ENCODE measurements at regions not wholly inside any gene's neighbourhood (a gene's known extent, or its start where the extent isn't known, plus 50 kb on each side); places are given as distances from the start of the nearest gene placed in this dataset.

DNA sequence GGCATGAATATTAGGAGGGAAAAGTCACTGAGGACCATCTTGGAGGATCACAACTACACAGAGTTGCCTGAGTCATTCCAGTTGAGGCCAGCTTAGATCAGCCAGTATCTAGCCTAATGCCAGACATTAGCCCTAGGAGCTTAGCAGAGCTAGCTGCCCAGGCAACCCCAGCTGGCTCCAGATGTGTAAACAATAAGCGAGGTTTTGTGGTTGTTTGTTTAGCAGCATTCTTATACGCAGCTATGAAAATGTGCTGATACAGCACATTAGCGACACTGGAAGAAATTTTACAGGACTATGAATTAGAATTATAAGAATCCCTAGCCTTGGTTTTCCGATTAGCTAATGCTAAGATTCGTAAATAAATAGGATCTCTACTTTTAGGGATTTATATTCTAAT is 59.3 kb downstream of the BTBD3 start:
- no peak for DNase-seq
- Mint-ChIP-seq H3K4me3 (no peak overlapping the region), H3K27me3 (no peaks in the 10 kb centered on the region), H3K27ac (no peak overlapping the region), H3K4me1 (no peaks in the 10 kb centered on the region), H3K36me3 (ENCODE audit: low read depth) (no peaks in the 10 kb centered on the region)
- no peak for ATAC-seq
- no peaks in the 10 kb centered on the region for H3K9me3 ChIP-seq (ENCODE audit: control insufficient read depth, low read length, poor library complexity, severe bottlenecking)

DNA sequence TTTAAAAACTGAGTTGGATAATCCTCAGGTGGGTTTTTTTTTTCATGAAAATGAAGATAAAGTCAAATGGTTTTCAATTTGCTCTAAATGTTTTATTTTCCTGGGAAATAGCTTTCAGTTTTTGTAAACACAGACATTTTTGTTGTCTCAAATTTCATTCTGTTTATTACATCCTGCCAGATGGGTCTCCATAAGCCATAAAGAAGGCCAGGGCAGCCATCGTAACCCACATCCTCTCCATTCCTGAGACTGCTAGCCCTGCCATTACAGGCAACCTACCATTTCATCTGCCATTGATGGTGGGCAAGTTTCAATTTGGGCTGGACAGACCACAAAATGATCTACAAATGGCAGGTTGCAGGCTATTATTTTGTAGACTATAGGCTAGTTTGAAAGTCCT is 60.8 kb downstream of the BTBD3 start:
- H3K27me3 Mint-ChIP-seq: no peaks in the 10 kb centered on the region
- H3K36me3 Mint-ChIP-seq (ENCODE audit: low read depth): no peaks in the 10 kb centered on the region
- DNase-seq (no peak), ATAC-seq (no peak)
- no peaks in the 10 kb centered on the region for H3K9me3 ChIP-seq (ENCODE audit: control insufficient read depth, low read length, poor library complexity, severe bottlenecking)
- no peak overlapping the region for H3K27ac Mint-ChIP-seq
- no peaks in the 10 kb centered on the region for H3K4me1 Mint-ChIP-seq
- no peak overlapping the region for H3K4me3 Mint-ChIP-seq

GRCh38 chr20:11979306-11979990 is 61.8 kb downstream of the BTBD3 start:
- Mint-ChIP-seq H3K4me1 (no peaks in the 10 kb centered on the region), H3K27ac (no peak overlapping the region), H3K4me3 (no peak overlapping the region), H3K27me3 (no peaks in the 10 kb centered on the region), H3K36me3 (ENCODE audit: low read depth) (no peaks in the 10 kb centered on the region)
- no peaks in the 10 kb centered on the region for H3K9me3 ChIP-seq (ENCODE audit: control insufficient read depth, low read length, poor library complexity, severe bottlenecking)
- DNase-seq: no peak
- ATAC-seq: no peak

DNA sequence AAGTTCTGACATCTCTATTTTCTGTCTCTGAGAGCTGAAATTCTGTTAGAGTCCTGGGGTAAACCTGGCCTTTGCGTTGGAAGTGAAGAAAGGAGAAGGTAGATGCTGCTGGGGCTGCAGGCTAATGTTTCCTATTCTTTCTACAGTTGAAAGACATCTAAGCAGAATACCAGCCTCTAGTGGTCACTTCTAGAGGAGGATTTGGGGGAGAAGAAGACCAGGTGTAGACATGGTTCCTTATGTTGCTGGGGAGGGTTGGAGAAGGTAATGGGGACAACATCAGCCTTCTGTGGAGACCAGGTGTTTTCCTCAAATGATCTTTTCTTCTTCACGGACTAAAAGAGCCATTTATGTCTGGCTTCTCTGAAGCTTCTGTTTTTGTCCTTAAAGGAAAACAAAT is 62.6 kb downstream of the BTBD3 start:
- H3K36me3 Mint-ChIP-seq (ENCODE audit: low read depth): no peaks in the 10 kb centered on the region
- no peak overlapping the region for H3K4me3 Mint-ChIP-seq
- DNase-seq (no peak), ATAC-seq (no peak)
- no peaks in the 10 kb centered on the region for H3K9me3 ChIP-seq (ENCODE audit: control insufficient read depth, low read length, poor library complexity, severe bottlenecking)
- H3K4me1 Mint-ChIP-seq: no peaks in the 10 kb centered on the region
- H3K27ac Mint-ChIP-seq: no peak overlapping the region
- no peaks in the 10 kb centered on the region for H3K27me3 Mint-ChIP-seq

DNA sequence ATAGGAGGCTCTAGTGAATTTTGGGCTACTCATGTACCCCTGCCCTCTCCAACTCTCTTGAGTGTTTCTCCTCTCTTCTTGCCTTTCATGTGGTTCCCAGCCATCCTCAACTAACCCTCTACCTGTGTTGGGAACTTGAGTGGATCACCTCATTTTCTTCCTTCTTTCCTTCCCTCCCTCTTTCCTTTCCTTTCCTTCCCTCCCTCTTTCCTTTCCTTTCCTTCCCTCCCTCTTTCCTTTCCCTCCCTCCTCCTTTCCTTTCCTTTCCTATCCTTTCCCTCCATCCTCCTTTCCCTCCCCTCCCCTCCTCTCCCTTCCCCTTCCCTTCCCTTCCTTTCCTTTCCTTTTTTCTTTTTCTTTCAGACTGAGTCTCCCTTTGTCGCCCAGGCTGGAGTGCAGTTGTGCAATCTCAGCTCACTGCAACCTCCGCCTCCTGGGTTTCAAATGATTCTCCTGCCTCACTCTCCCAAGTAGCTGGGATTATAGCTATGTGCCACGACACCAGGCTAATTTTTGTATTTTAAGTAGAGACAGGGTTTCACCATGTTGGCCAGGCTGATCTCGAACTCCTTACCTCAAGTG is 63.8 kb downstream of the BTBD3 start:
- ATAC-seq (no peak), DNase-seq (no peak)
- Mint-ChIP-seq H3K4me1 (no peaks in the 10 kb centered on the region), H3K4me3 (no peak overlapping the region), H3K27me3 (no peaks in the 10 kb centered on the region), H3K36me3 (ENCODE audit: low read depth) (no peaks in the 10 kb centered on the region), H3K27ac (no peak overlapping the region)
- no peaks in the 10 kb centered on the region for H3K9me3 ChIP-seq (ENCODE audit: control insufficient read depth, low read length, poor library complexity, severe bottlenecking)

DNA sequence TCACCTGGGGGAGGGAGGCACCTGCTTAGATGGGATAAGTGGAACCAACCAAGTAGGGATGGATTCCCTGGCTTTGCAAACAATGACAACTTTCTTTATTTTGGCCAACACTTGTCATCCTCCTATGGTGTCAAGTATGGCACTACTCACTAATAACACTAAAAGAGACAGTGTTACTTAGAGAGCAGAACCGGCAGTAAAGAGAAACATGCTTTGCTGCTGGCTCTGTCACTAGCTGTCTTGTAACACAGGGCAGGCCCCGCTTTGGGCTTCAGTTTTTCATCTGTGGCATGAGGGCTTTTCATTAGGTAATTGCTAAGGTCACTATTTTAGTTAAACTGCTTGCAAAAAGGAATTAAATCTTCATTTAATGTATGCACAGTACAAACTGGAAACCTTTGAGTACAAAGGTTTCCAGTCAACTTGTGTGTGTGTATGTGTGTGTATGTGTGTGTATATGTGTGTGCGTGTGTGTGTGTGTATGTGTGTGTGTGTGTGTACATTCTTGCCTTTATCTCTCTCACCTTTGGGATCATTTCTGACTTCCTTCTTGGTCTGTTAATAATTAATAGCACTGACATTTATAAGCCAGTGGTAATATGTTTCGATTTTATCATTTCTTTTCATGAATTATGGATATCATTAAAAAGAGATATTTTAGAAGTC is 64.7 kb downstream of the BTBD3 start:
- no peak for ATAC-seq

GRCh38 chr20:11982955-11983470 is 65.3 kb downstream of the BTBD3 start:
- no peaks in the 10 kb centered on the region for H3K27me3 Mint-ChIP-seq
- H3K9me3 ChIP-seq (ENCODE audit: control insufficient read depth, low read length, poor library complexity, severe bottlenecking): no peaks in the 10 kb centered on the region
- DNase-seq (no peak), ATAC-seq (no peak)
- H3K36me3 Mint-ChIP-seq (ENCODE audit: low read depth): no peaks in the 10 kb centered on the region
- no peaks in the 10 kb centered on the region for H3K4me1 Mint-ChIP-seq
- H3K4me3 Mint-ChIP-seq: no peak overlapping the region
- no peak overlapping the region for H3K27ac Mint-ChIP-seq

More for the DNA sequence above, 64.7 kb downstream of the BTBD3 start:
- H3K9me3 ChIP-seq (ENCODE audit: control insufficient read depth, low read length, poor library complexity, severe bottlenecking): no peaks in the 10 kb centered on the region
- Mint-ChIP-seq H3K36me3 (ENCODE audit: low read depth) (no peaks in the 10 kb centered on the region), H3K27me3 (no peaks in the 10 kb centered on the region), H3K27ac (no peak overlapping the region), H3K4me3 (no peak overlapping the region), H3K4me1 (no peaks in the 10 kb centered on the region)
- DNase-seq: no peak

DNA sequence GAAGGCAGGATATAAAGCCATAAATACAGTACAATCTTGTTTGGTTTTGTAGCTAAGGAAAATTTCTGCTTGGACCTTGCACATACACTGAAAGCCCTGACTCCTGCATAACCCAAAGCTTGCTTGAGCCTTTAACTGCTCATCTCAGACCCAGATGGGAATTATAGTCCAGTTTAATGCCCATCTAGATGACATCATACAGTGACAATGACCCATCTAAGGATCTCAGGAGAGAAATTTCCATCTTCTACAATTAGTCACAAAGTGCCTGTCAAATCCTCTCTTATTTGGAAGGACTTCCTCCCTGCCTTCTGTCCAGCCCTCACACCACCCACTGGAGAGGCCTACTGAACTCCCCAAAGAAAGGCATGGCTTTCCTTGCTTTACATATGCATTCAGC is 69.3 kb downstream of the BTBD3 start:
- no peaks in the 10 kb centered on the region for H3K9me3 ChIP-seq (ENCODE audit: control insufficient read depth, low read length, poor library complexity, severe bottlenecking)

GRCh38 chr20:11987526-11987925 is 69.8 kb downstream of the BTBD3 start:
- no peak for ATAC-seq
- no peaks in the 10 kb centered on the region for H3K36me3 Mint-ChIP-seq (ENCODE audit: low read depth)
- H3K4me3 Mint-ChIP-seq: no peak overlapping the region
- H3K27me3 Mint-ChIP-seq: no peaks in the 10 kb centered on the region
- H3K4me1 Mint-ChIP-seq: no peaks in the 10 kb centered on the region
- DNase-seq: no peak
- no peak overlapping the region for H3K27ac Mint-ChIP-seq
- no peaks in the 10 kb centered on the region for H3K9me3 ChIP-seq (ENCODE audit: control insufficient read depth, low read length, poor library complexity, severe bottlenecking)

More for the DNA sequence above, 69.3 kb downstream of the BTBD3 start:
- DNase-seq (no peak), ATAC-seq (no peak)
- no peaks in the 10 kb centered on the region for H3K4me1 Mint-ChIP-seq
- H3K27me3 Mint-ChIP-seq: no peaks in the 10 kb centered on the region
- no peak overlapping the region for H3K4me3 Mint-ChIP-seq
- no peak overlapping the region for H3K27ac Mint-ChIP-seq
- H3K36me3 Mint-ChIP-seq (ENCODE audit: low read depth): no peaks in the 10 kb centered on the region

- no peak for ATAC-seq
- Mint-ChIP-seq H3K4me3 (no peak overlapping the region), H3K27me3 (no peaks in the 10 kb centered on the region), H3K36me3 (ENCODE audit: low read depth) (no peaks in the 10 kb centered on the region), H3K27ac (no peak overlapping the region), H3K4me1 (no peaks in the 10 kb centered on the region)
- H3K9me3 ChIP-seq (ENCODE audit: control insufficient read depth, low read length, poor library complexity, severe bottlenecking): no peaks in the 10 kb centered on the region
- no peak for DNase-seq
These were observed 71.5 kb downstream of the BTBD3 start for GRCh38 chr20:11989018-11989771.

GRCh38 chr20:11992426-11992825 is 74.7 kb downstream of the BTBD3 start:
- no peaks in the 10 kb centered on the region for H3K9me3 ChIP-seq (ENCODE audit: control insufficient read depth, low read length, poor library complexity, severe bottlenecking)
- H3K27ac Mint-ChIP-seq: no peak overlapping the region
- DNase-seq: no peak
- no peak for ATAC-seq
- H3K4me1 Mint-ChIP-seq: no peaks in the 10 kb centered on the region
- no peaks in the 10 kb centered on the region for H3K36me3 Mint-ChIP-seq (ENCODE audit: low read depth)
- no peaks in the 10 kb centered on the region for H3K27me3 Mint-ChIP-seq
- no peak overlapping the region for H3K4me3 Mint-ChIP-seq

GRCh38 chr20:11993886-11994461 is 76.3 kb downstream of the BTBD3 start:
- DNase-seq (no peak), ATAC-seq (no peak)
- no peaks in the 10 kb centered on the region for H3K36me3 Mint-ChIP-seq (ENCODE audit: low read depth)
- H3K4me1 Mint-ChIP-seq: no peaks in the 10 kb centered on the region
- H3K9me3 ChIP-seq (ENCODE audit: control insufficient read depth, low read length, poor library complexity, severe bottlenecking): no peaks in the 10 kb centered on the region
- no peak overlapping the region for H3K4me3 Mint-ChIP-seq
- H3K27me3 Mint-ChIP-seq: no peaks in the 10 kb centered on the region
- no peak overlapping the region for H3K27ac Mint-ChIP-seq
